ENCODE measurements at regions not wholly inside any gene's neighbourhood (a gene's known extent, or its start where the extent isn't known, plus 50 kb on each side); places are given as distances from the start of the nearest gene placed in this dataset.
"Not testable (repeated sequence)": the region's sequence is repeated elsewhere in the genome, so short reads cannot be mapped to it uniquely, and the experiment has no call there.

- not testable (repeated sequence) for DNase-seq (ENCODE audit: low read depth, low spot score)
Measured at GRCh38 chr1:86633306-86633838, 71.0 kb upstream of the SH3GLB1 start.

DNA sequence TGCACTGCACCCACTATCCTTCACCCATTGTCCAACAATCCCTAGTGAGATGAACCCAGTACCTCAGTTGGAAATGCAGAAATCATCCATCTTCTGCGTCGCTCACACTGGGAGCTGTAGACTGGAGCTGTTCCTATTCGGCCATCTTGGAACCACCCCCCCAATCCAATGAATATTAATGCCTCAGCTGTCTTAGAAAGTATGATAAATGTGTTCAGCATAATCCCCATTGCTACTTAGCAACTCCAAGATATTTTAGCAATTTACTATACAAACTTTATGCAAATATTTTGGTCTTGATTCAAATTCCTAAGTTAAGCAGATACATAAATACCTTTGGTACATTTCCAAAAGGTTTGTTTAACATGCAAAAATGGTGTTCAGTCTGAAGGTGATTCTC, 70.5 kb upstream of the SH3GLB1 start:
- no peak for DNase-seq (ENCODE audit: low read depth, low spot score)

DNA sequence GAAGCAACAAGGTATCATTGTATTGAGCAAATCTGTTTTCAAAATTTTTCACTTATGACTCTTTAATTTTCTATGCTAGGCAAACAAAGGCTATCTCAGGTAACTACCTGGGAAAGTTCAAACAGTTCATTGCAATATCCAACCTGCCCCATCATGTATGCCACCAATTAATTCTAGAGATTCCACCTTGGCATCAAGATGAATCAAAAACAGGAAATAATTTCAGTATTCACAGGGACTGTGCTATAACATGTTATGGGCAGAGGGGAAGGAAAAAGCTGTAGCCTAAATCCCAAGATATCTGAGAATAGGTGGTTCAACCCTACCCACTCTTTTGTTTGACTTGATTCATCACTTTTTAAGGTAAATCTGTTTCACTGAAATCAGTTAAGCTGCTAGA, 67.5 kb upstream of the SH3GLB1 start:
- DNase-seq (ENCODE audit: low read depth, low spot score) = no peak

- no peak for DNase-seq (ENCODE audit: low read depth, low spot score)
Measured at GRCh38 chr1:86640161-86640670, 64.2 kb upstream of the SH3GLB1 start.

- DNase-seq (ENCODE audit: low read depth, low spot score) = no peak
Measured at GRCh38 chr1:86641318-86641717, 63.1 kb upstream of the SH3GLB1 start.

- not testable (repeated sequence) for DNase-seq (ENCODE audit: low read depth, low spot score)
Measured at GRCh38 chr1:86644655-86645054, 59.7 kb upstream of the SH3GLB1 start.

- DNase-seq (ENCODE audit: low read depth, low spot score) = no peak
Measured at GRCh38 chr1:86645851-86646250, 58.5 kb upstream of the SH3GLB1 start.

GRCh38 chr1:86646256-86646655, 58.1 kb upstream of the SH3GLB1 start:
- DNase-seq (ENCODE audit: low read depth, low spot score) = no peak

DNA sequence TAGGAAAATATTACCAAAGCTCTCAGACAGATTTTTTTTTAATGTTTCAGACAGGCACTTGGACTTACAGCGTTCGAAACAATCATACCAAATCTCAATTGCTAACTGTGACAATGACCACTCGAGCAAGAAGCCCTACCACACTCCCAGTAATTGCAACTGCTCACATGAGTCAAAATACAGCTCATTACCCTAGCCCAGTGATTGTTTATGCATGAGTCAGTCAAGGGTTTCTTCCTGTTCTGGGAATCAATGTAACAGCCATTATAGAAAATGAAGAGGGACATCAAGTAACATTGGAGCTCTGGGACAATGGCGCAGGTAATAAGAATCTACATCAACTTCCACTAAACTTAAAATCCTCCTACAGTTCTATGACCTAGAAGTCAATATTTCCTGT, 56.1 kb upstream of the SH3GLB1 start:
- DNase-seq (ENCODE audit: low read depth, low spot score) = peak; percentile 75

DNA sequence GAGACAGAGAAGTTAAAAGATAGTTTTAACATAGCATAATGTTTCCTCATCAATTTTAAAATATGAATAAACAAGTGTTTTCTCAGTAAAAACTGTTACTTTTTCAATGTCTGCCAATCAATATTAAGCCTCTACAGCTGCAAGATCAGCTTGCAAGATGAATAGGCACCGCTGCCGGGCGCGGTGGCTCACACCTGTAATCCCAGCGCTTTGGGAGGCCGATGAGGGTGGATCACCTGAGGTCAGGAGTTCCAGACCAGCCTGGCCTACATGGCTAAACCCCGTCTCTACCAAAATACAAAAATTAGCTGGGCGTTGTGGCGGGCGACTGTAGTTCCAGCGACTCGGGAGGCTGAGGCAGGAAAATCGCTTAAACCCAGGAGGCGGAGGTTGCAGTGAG, 54.8 kb upstream of the SH3GLB1 start:
- no peak for DNase-seq (ENCODE audit: low read depth, low spot score)

DNA sequence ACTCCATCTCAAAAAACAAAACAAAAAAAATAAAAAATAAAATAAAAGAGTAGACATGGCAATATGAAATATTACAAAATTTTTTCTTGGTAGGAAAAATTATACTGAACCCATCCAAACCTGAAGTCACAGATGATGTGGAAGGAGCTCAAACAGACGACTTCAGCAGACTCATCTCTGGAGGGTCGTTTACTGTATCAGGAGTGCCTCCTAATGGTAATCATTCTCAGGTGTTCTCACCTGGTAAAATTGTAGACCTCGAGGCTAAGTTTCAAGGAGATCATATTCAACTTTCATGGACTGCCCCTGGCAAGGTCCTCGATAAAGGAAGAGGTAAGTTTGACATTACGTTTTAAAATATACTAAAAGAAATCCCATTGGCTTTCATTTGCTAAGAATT, 54.3 kb upstream of the SH3GLB1 start:
- DNase-seq (ENCODE audit: low read depth, low spot score) = no peak
